ENCODE measurements at regions not wholly inside any gene's neighbourhood (a gene's known extent, or its start where the extent isn't known, plus 50 kb on each side); places are given as distances from the start of the nearest gene placed in this dataset.

DNA sequence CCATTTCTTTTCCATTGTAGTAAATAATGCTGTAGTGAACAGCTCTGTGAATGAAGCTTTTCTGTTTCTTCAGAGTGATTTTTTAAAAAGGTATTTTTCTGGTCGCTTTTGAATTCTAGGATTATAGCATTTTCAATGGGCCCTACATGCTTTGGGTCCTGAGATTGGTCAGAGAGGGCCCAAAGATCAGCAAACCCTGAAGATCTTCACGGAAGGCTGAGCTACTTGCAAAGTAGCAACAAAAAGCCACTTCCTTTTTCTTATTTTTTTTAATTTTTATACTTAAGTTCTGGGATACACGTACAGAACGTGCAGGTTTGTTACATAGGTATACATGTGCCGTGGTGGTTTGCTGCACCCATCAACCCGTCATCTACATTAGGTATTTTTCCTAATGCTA lies 200.5 kb downstream of the FAT3 start:
- no peak for TF ChIP-seq POLR2AphosphoS5 (IDR thresholded peaks at IDR 0.05)
- TF ChIP-seq, protein P1, sequence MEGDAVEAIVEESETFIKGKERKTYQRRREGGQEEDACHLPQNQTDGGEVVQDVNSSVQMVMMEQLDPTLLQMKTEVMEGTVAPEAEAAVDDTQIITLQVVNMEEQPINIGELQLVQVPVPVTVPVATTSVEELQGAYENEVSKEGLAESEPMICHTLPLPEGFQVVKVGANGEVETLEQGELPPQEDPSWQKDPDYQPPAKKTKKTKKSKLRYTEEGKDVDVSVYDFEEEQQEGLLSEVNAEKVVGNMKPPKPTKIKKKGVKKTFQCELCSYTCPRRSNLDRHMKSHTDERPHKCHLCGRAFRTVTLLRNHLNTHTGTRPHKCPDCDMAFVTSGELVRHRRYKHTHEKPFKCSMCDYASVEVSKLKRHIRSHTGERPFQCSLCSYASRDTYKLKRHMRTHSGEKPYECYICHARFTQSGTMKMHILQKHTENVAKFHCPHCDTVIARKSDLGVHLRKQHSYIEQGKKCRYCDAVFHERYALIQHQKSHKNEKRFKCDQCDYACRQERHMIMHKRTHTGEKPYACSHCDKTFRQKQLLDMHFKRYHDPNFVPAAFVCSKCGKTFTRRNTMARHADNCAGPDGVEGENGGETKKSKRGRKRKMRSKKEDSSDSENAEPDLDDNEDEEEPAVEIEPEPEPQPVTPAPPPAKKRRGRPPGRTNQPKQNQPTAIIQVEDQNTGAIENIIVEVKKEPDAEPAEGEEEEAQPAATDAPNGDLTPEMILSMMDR (IDR thresholded peaks at IDR 0.05): no peak

All from upper lobe of left lung (tissue), 4 donors.